ENCODE measurements at regions not wholly inside any gene's neighbourhood (a gene's known extent, or its start where the extent isn't known, plus 50 kb on each side); places are given as distances from the start of the nearest gene placed in this dataset.

DNA sequence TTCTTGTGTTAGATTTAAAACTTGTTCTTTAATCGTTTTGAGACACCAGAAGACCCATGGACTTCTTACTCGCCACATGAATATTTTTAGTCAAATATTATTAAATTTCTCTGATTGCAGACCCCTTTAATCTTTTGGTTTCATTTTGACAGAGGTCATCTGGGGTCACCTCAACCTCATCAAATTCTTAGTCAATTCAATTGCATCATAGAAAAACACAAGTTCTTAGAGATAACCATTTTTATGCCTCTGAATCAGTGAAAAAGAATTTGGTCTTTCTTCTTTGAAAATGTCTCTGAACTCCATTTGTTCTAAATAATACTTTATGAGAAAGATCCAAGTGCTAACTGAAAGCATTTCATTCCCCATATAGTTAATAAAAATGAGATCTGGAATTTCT is 55.2 kb upstream of the CBLN4 start:
- Histone ChIP-seq H3K9me3 (no peaks in the 10 kb centered on the region; the same call in 1 of the 2 replicates), H3K27me3 (replicated peaks; ENCODE audit: control insufficient read depth, insufficient read depth, low read length) (no peaks in the 10 kb centered on the region), H3K4me3 (ENCODE audit: low read depth, low read length) (no peak overlapping the region), H3K4me1 (no peaks in the 10 kb centered on the region; the same call in 1 of the 2 replicates), H3K36me3 (ENCODE audit: control insufficient read depth, insufficient read depth, low read length) (no peaks in the 10 kb centered on the region)
- no peak overlapping the region for H3K27ac Mint-ChIP-seq (ENCODE audit: unreplicated experiment)
- H3K9me3 Mint-ChIP-seq (ENCODE audit: unreplicated experiment), result peaks cover 16% of the 10 kb centered on the region
- DNase-seq, result no peak
- no peaks in the 10 kb centered on the region for H3K36me3 Mint-ChIP-seq (ENCODE audit: insufficient read depth, unreplicated experiment)
- BruUV-seq (replicated peaks), result no TSS peak
- H3K27me3 Mint-ChIP-seq (ENCODE audit: insufficient read depth, unreplicated experiment), result no peaks in the 10 kb centered on the region
- intact Hi-C loops (cut with micrococcal nuclease; ENCODE audit: unreplicated experiment), result no loop called here
- H3K4me1 Mint-ChIP-seq (ENCODE audit: low read depth, unreplicated experiment), result no peaks in the 10 kb centered on the region
- TF ChIP-seq, protein P1, sequence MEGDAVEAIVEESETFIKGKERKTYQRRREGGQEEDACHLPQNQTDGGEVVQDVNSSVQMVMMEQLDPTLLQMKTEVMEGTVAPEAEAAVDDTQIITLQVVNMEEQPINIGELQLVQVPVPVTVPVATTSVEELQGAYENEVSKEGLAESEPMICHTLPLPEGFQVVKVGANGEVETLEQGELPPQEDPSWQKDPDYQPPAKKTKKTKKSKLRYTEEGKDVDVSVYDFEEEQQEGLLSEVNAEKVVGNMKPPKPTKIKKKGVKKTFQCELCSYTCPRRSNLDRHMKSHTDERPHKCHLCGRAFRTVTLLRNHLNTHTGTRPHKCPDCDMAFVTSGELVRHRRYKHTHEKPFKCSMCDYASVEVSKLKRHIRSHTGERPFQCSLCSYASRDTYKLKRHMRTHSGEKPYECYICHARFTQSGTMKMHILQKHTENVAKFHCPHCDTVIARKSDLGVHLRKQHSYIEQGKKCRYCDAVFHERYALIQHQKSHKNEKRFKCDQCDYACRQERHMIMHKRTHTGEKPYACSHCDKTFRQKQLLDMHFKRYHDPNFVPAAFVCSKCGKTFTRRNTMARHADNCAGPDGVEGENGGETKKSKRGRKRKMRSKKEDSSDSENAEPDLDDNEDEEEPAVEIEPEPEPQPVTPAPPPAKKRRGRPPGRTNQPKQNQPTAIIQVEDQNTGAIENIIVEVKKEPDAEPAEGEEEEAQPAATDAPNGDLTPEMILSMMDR (IDR thresholded peaks at IDR 0.05; ENCODE audit: insufficient read depth in 1 of 2, low read depth in 1 of 2, low read length in 1 of 2, severe bottlenecking in 1 of 2, unreplicated experiment in 1 of 2), result no peak
- POLR2A ChIA-PET, result no interaction called here
- CTCF ChIA-PET, result no interaction called here
- no peak overlapping the region for H3K4me3 Mint-ChIP-seq (ENCODE audit: unreplicated experiment)

DNA sequence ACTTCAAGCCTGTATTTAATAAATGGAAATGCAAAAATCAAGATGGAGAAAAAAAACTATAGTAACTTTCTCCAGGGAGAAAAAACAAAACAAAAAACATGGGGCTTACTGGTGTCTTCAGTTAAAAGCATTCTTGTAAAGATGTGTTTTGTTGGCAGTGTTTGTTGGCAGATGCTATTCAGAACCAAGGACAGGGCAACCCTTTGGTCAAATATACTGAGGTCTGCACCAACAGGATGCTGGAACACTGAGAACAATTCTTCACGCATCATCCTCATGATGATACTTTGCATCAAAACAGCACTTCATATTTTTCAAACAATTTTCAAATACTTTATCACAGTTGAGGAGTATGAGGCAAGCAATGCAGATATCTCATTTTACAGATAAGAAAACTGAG is 63.7 kb upstream of the CBLN4 start:
- Histone ChIP-seq H3K9me3 (0 out of 2 replicates have a peak, but pooled peaks cover 3% of the 10 kb centered on the region), H3K4me3 (ENCODE audit: low read depth, low read length) (no peak overlapping the region), H3K27me3 (replicated peaks; ENCODE audit: control insufficient read depth, insufficient read depth, low read length) (no peaks in the 10 kb centered on the region), H3K36me3 (ENCODE audit: control insufficient read depth, insufficient read depth, low read length) (no peaks in the 10 kb centered on the region), H3K4me1 (no peaks in the 10 kb centered on the region)
- no peaks in the 10 kb centered on the region for H3K4me1 Mint-ChIP-seq (ENCODE audit: low read depth, unreplicated experiment)
- peaks cover 10% of the 10 kb centered on the region for H3K9me3 Mint-ChIP-seq (ENCODE audit: unreplicated experiment)
- intact Hi-C loops (cut with micrococcal nuclease; ENCODE audit: unreplicated experiment), result no loop called here
- TF ChIP-seq, protein P1 (IDR thresholded peaks at IDR 0.05; ENCODE audit: insufficient read depth in 1 of 2, low read depth in 1 of 2, low read length in 1 of 2, severe bottlenecking in 1 of 2, unreplicated experiment in 1 of 2), result no peak
- ChIA-PET CTCF (no interaction called here), POLR2A (no interaction called here)
- H3K4me3 Mint-ChIP-seq (ENCODE audit: unreplicated experiment), result no peak overlapping the region
- no peaks in the 10 kb centered on the region for H3K36me3 Mint-ChIP-seq (ENCODE audit: insufficient read depth, unreplicated experiment)
- DNase-seq, result no peak
- H3K27me3 Mint-ChIP-seq (ENCODE audit: insufficient read depth, unreplicated experiment), result no peaks in the 10 kb centered on the region
- BruUV-seq (replicated peaks), result no TSS peak
- no peak overlapping the region for H3K27ac Mint-ChIP-seq (ENCODE audit: unreplicated experiment)

DNA sequence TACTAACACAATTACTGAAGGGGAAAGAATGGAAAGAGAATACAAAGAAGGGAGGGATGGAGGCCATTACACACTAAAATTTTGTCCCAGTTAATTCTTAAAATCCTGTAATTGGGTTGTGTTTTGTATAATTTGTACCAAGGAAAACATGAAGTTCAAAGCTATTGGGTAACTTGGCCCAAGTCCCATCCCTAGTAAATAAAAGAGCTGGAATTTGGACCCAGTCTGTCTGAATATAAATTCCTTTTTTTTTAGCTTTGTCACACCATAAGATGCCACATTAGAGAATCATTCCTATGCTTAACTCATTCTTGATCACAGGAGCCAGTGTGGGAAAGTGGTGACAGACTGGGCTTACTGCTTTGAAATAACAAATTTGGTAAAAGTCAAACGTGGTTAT is 66.8 kb upstream of the CBLN4 start:
- Histone ChIP-seq H3K4me3 (ENCODE audit: low read depth, low read length) (no peak overlapping the region), H3K4me1 (no peaks in the 10 kb centered on the region), H3K9me3 (0 out of 2 replicates have a peak, but pooled peaks cover 4% of the 10 kb centered on the region), H3K36me3 (ENCODE audit: control insufficient read depth, insufficient read depth, low read length) (no peaks in the 10 kb centered on the region), H3K27me3 (replicated peaks; ENCODE audit: control insufficient read depth, insufficient read depth, low read length) (no peaks in the 10 kb centered on the region)
- DNase-seq, result no peak
- Mint-ChIP-seq H3K36me3 (ENCODE audit: insufficient read depth, unreplicated experiment) (no peaks in the 10 kb centered on the region), H3K27me3 (ENCODE audit: insufficient read depth, unreplicated experiment) (no peaks in the 10 kb centered on the region), H3K4me1 (ENCODE audit: low read depth, unreplicated experiment) (no peaks in the 10 kb centered on the region), H3K27ac (ENCODE audit: unreplicated experiment) (no peak overlapping the region), H3K4me3 (ENCODE audit: unreplicated experiment) (no peak overlapping the region), H3K9me3 (ENCODE audit: unreplicated experiment) (peaks cover 23% of the 10 kb centered on the region)
- TF ChIP-seq, protein P1 (IDR thresholded peaks at IDR 0.05; ENCODE audit: insufficient read depth in 1 of 2, low read depth in 1 of 2, low read length in 1 of 2, severe bottlenecking in 1 of 2, unreplicated experiment in 1 of 2), result no peak
- CTCF ChIA-PET, result no interaction called here
- POLR2A ChIA-PET, result no interaction called here
- intact Hi-C loops (cut with micrococcal nuclease; ENCODE audit: unreplicated experiment), result no loop called here
- BruUV-seq (replicated peaks), result no TSS peak

All from Caco-2 (cell line).